ENCODE measurements at regions not wholly inside any gene's neighbourhood (a gene's known extent, or its start where the extent isn't known, plus 50 kb on each side); places are given as distances from the start of the nearest gene placed in this dataset.
"Not testable (repeated sequence)": the region's sequence is repeated elsewhere in the genome, so short reads cannot be mapped to it uniquely, and the experiment has no call there.

DNA sequence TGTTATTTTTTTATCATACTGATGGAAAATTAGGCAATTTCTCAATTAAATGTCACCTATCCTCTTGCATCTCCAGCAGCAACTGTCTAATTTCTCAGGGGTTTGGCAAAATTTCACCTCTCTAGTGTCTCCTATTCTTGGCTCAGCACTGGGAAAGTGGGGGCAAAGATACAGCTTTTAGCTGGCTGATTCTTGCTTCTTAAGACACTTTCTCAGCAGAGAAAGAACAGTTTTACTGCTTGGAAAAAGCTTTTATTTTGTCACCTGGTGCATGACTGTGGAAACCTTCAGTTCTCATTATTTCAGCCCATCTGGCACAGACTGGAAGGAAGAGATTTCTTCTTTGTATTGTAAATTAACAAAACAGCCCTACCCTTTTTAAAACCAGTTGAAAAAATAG, 283.6 kb upstream of the SGCD start:
- Histone ChIP-seq H3K9me3 (ENCODE audit: control insufficient read depth in 3 of 3, low read length in 3 of 3) (no peaks in the 10 kb centered on the region), H3K4me3 (ENCODE audit: low read length in 3 of 3) (no peak overlapping the region), H3K9ac (ENCODE audit: low read depth in 1 of 3, low read length in 3 of 3) (no peak overlapping the region), H3K36me3 (ENCODE audit: control insufficient read depth in 3 of 3, insufficient read depth in 3 of 3, low read length in 3 of 3) (no peaks in the 10 kb centered on the region), H3K27me3 (ENCODE audit: control insufficient read depth in 3 of 3, insufficient read depth in 3 of 3, low read length in 3 of 3) (no peaks in the 10 kb centered on the region), H3K27ac (ENCODE audit: low read depth, low read length) (no peak overlapping the region), H3K4me1 (ENCODE audit: control insufficient read depth in 3 of 3, insufficient read depth in 3 of 3, low read length in 3 of 3) (peaks cover 0 to 15% (median 10%) of the 10 kb centered on the region in 3 donors)

DNA sequence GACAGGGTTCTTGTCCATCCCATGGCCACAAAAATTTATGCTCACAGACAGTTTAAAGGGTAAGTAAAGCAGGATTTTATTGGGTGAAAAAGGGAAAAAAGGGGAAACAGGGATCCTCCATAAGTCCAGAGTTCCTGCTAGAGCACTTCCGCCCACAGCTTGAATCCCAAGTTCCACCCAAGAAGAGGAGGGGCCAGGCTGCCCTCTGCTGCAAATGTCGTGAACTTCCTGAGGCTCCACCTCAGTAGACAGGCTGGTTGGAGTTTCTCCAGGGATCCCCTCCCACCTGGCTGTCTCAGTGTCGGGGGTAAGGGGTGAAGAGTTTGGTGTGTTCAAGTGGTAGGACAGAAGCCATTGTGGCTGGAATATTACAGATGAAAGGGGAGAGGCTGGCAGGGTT, 275.0 kb upstream of the SGCD start:
- H3K9me3 ChIP-seq (ENCODE audit: control insufficient read depth in 3 of 3, low read length in 3 of 3) = no peaks in the 10 kb centered on the region
- H3K9ac ChIP-seq (ENCODE audit: low read depth in 1 of 3, low read length in 3 of 3) = no peak overlapping the region
- H3K27me3 ChIP-seq (ENCODE audit: control insufficient read depth in 3 of 3, insufficient read depth in 3 of 3, low read length in 3 of 3) = no peaks in the 10 kb centered on the region
- no peak overlapping the region for H3K27ac ChIP-seq (ENCODE audit: low read depth, low read length)
- no peak overlapping the region for H3K4me3 ChIP-seq (ENCODE audit: low read length in 3 of 3)
- H3K36me3 ChIP-seq (ENCODE audit: control insufficient read depth in 3 of 3, insufficient read depth in 3 of 3, low read length in 3 of 3) = no peaks in the 10 kb centered on the region
- no peaks in the 10 kb centered on the region for H3K4me1 ChIP-seq (ENCODE audit: control insufficient read depth in 3 of 3, insufficient read depth in 3 of 3, low read length in 3 of 3)

DNA sequence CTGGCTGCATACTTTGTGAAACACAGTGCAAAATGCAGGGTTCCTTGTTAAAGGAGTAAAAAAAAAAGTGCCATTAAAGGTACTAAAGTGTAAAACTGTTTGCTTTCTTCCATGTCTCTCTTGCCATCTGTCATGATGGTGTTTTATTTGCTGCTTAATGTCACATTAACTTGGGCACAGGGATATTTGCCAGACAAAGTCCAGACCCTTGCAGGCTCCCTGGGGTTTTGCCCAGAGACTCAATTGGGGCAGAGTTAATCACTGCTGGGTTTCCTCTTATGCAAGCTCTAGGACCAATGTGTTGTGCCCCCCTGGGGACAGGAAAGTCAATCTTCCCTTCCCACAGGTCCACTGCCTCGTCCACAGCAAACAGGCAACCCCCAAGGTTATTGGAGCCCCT, 274.3 kb upstream of the SGCD start:
- Histone ChIP-seq H3K36me3 (ENCODE audit: control insufficient read depth in 3 of 3, insufficient read depth in 3 of 3, low read length in 3 of 3) (no peaks in the 10 kb centered on the region), H3K9ac (ENCODE audit: low read depth in 1 of 3, low read length in 3 of 3) (no peak overlapping the region), H3K4me1 (ENCODE audit: control insufficient read depth in 3 of 3, insufficient read depth in 3 of 3, low read length in 3 of 3) (no peaks in the 10 kb centered on the region), H3K27me3 (ENCODE audit: control insufficient read depth in 3 of 3, insufficient read depth in 3 of 3, low read length in 3 of 3) (no peaks in the 10 kb centered on the region), H3K9me3 (ENCODE audit: control insufficient read depth in 3 of 3, low read length in 3 of 3) (no peaks in the 10 kb centered on the region), H3K4me3 (ENCODE audit: low read length in 3 of 3) (no peak overlapping the region), H3K27ac (ENCODE audit: low read depth, low read length) (no peak overlapping the region)

DNA sequence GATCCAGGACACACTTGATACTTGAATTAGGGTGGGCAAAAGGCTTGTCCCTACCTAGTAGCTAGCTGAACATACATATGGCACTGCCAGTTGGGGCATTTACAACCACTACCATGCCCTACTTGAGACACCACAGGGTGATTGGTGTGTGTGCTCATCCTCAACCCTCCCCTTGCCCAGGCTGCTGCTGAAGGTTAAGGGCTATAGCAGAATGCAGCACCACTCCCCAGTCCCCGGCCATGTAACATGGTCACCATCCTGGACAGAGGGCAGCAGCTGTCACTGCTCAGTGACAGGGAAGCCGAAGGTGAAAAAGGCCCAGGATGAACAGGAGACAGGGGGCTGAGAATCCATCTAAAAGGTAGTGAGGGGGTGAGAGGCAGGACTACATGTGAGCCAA, 273.9 kb upstream of the SGCD start:
- Histone ChIP-seq H3K36me3 (ENCODE audit: control insufficient read depth in 3 of 3, insufficient read depth in 3 of 3, low read length in 3 of 3) (no peaks in the 10 kb centered on the region), H3K27me3 (ENCODE audit: control insufficient read depth in 3 of 3, insufficient read depth in 3 of 3, low read length in 3 of 3) (no peaks in the 10 kb centered on the region), H3K9me3 (ENCODE audit: control insufficient read depth in 3 of 3, low read length in 3 of 3) (no peaks in the 10 kb centered on the region), H3K4me3 (ENCODE audit: low read length in 3 of 3) (no peak overlapping the region), H3K9ac (ENCODE audit: low read depth in 1 of 3, low read length in 3 of 3) (no peak overlapping the region), H3K4me1 (ENCODE audit: control insufficient read depth in 3 of 3, insufficient read depth in 3 of 3, low read length in 3 of 3) (no peaks in the 10 kb centered on the region), H3K27ac (ENCODE audit: low read depth, low read length) (no peak overlapping the region)

DNA sequence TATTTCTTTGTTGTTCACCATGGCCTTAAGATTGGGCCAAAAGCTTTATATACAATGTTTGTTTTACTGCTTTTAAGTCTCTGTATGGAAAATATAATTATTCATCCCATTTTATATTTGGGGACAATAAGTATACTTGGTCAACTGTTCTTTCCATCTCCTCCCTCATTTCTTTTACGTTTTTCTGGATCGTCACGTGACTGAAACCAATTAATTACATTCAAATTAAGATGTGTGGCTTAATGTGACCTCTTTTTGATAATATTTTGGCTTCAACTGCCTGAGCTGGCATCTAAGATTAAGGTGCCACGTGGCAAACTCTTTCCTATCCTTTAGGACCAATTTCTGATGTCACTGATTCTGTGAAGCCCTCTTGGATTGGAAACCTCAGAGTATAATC, 250.1 kb upstream of the SGCD start:
- no peaks in the 10 kb centered on the region for H3K27me3 ChIP-seq (ENCODE audit: control insufficient read depth in 3 of 3, insufficient read depth in 3 of 3, low read length in 3 of 3)
- no peak overlapping the region for H3K27ac ChIP-seq (ENCODE audit: low read depth, low read length)
- H3K9ac ChIP-seq (ENCODE audit: low read depth in 1 of 3, low read length in 3 of 3) = no peak overlapping the region
- H3K9me3 ChIP-seq (ENCODE audit: control insufficient read depth in 3 of 3, low read length in 3 of 3) = no peaks in the 10 kb centered on the region
- no peak overlapping the region for H3K4me3 ChIP-seq (ENCODE audit: low read length in 3 of 3)
- no peaks in the 10 kb centered on the region for H3K36me3 ChIP-seq (ENCODE audit: control insufficient read depth in 3 of 3, insufficient read depth in 3 of 3, low read length in 3 of 3)
- no peaks in the 10 kb centered on the region for H3K4me1 ChIP-seq (ENCODE audit: control insufficient read depth in 3 of 3, insufficient read depth in 3 of 3, low read length in 3 of 3)

DNA sequence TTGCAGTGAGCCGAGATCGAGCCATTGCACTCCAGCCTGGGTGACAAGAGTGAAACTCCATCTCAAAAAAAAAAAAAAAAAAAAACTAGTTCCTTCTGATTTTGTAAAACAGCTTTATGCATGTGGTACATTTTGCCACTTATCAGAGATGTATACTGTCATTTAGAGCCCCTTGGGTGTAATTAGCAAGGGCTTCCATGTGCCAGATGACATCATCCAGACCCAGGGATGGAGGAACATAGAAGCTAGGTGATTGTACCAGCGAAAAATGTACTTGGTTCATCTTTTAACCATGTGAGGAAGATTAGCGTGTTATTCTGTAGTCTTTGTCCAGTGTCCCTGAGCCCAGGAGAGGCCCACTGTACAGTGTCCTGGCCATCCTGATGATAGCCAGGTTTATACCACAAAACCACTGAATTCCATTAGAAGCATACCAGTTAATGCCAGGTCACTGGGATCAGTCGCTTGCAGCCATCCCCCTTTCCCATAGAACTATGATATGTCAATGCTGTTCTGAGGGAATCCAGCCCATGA, 239.3 kb upstream of the SGCD start:
- no peak overlapping the region for H3K4me3 ChIP-seq (ENCODE audit: low read length in 3 of 3)
- no peak overlapping the region for H3K27ac ChIP-seq (ENCODE audit: low read depth, low read length)
- H3K9ac ChIP-seq (ENCODE audit: low read depth in 1 of 3, low read length in 3 of 3) = no peak overlapping the region
- H3K36me3 ChIP-seq (ENCODE audit: control insufficient read depth in 3 of 3, insufficient read depth in 3 of 3, low read length in 3 of 3) = no peaks in the 10 kb centered on the region
- no peaks in the 10 kb centered on the region for H3K27me3 ChIP-seq (ENCODE audit: control insufficient read depth in 3 of 3, insufficient read depth in 3 of 3, low read length in 3 of 3)
- no peaks in the 10 kb centered on the region for H3K9me3 ChIP-seq (ENCODE audit: control insufficient read depth in 3 of 3, low read length in 3 of 3)
- no peaks in the 10 kb centered on the region for H3K4me1 ChIP-seq (ENCODE audit: control insufficient read depth in 3 of 3, insufficient read depth in 3 of 3, low read length in 3 of 3)

DNA sequence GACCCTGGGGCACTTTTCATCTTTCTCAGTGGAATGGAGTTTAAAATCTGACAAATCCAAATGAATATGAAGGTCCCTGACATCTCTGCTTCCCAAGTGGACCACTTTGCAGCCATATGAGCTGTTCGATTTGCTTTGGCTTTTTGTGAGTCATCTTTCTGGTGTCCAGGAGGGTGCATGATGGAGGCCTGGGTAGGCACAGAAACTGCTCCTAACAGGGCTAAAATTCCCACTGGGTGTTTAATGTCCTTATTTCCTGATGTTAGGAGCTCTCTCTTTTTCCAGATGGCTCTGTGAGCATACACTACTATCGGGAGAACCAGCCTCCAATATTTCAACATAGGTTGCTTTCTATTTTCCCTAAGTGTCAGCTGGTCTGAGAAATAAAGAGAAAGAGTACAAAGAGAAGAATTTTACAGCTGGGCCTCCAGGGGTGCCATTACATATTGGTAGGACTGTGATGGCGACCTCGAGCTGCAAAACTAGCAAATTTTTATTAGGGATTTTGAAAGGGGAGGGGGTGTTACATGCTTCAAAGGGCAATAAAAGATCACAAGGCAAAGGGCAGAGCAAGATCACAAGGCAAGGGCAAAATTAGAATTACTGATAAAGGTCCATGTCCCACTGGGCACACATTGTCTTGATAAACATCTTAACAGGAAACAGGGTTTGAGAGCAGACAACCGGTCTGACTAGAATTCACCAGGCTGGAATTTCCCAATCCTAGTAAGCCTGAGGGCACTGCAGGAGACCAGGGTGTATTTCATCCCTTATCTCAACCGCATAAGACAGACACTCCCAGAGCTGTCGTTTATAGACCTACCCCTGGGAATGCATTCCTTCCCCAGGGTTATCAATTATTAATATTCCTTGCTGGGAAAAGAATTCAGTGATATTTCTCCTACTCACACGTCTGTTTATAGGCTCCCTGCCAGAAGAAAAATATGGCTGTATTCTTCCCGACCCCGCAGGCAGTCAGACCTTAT, 236.7 kb upstream of the SGCD start:
- H3K4me3 ChIP-seq (ENCODE audit: low read length in 3 of 3); H3K9ac ChIP-seq (ENCODE audit: low read depth in 1 of 3, low read length in 3 of 3); H3K36me3 ChIP-seq (ENCODE audit: control insufficient read depth in 3 of 3, insufficient read depth in 3 of 3, low read length in 3 of 3); H3K9me3 ChIP-seq (ENCODE audit: control insufficient read depth in 3 of 3, low read length in 3 of 3); H3K27ac ChIP-seq (ENCODE audit: low read depth, low read length); H3K27me3 ChIP-seq (ENCODE audit: control insufficient read depth in 3 of 3, insufficient read depth in 3 of 3, low read length in 3 of 3); H3K4me1 ChIP-seq (ENCODE audit: control insufficient read depth in 3 of 3, insufficient read depth in 3 of 3, low read length in 3 of 3): not testable (repeated sequence)

DNA sequence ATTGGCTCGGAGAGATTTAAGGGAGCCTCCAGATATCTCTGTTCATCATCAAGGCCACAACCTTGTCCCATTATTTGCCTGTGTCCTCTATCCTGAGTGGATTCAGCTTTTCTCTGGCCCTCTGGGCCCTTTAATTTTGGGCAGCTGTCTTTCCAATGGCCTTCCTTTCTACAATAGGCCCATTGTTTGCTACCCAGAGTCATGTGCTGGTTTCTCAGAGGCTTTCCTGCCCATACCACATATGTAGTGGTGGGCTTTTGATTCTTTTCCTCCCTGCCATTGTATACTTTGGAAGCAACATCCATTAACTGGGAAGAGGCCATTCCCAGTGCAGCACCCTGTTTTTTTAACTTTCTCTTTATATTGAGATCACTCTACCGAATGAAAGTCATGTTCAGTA, 233.9 kb upstream of the SGCD start:
- peaks cover 0 to 9% (median 8%) of the 10 kb centered on the region in 3 donors for H3K4me1 ChIP-seq (ENCODE audit: control insufficient read depth in 3 of 3, insufficient read depth in 3 of 3, low read length in 3 of 3)
- no peaks in the 10 kb centered on the region for H3K9me3 ChIP-seq (ENCODE audit: control insufficient read depth in 3 of 3, low read length in 3 of 3)
- no peaks in the 10 kb centered on the region for H3K27me3 ChIP-seq (ENCODE audit: control insufficient read depth in 3 of 3, insufficient read depth in 3 of 3, low read length in 3 of 3)
- H3K36me3 ChIP-seq (ENCODE audit: control insufficient read depth in 3 of 3, insufficient read depth in 3 of 3, low read length in 3 of 3) = no peaks in the 10 kb centered on the region
- H3K27ac ChIP-seq (ENCODE audit: low read depth, low read length) = no peak overlapping the region
- no peak overlapping the region for H3K4me3 ChIP-seq (ENCODE audit: low read length in 3 of 3)
- H3K9ac ChIP-seq (ENCODE audit: low read depth in 1 of 3, low read length in 3 of 3) = no peak overlapping the region

DNA sequence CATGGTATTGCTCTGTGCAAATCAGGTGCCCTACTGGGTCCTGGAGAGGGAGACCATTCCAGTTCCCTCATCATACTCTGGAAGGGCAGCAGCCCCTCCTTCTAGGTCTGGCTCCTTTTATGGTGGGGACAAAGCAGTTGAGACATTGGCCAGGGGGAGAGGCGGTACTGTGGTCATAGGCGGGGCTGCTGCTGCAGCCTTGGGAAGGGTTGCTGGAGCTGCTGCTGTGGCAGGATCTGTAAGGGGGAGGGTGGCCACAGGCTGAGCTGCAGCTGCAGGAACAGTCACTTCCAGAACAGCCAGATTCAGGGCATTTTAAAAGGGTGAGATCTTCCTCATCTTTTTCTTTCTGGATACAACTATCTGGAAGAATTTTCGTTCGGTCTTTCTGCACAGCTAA, 233.0 kb upstream of the SGCD start:
- no peak overlapping the region for H3K27ac ChIP-seq (ENCODE audit: low read depth, low read length)
- H3K27me3 ChIP-seq (ENCODE audit: control insufficient read depth in 3 of 3, insufficient read depth in 3 of 3, low read length in 3 of 3) = no peaks in the 10 kb centered on the region
- H3K4me3 ChIP-seq (ENCODE audit: low read length in 3 of 3) = no peak overlapping the region
- H3K4me1 ChIP-seq (ENCODE audit: control insufficient read depth in 3 of 3, insufficient read depth in 3 of 3, low read length in 3 of 3) = peaks cover 0 to 9% (median 8%) of the 10 kb centered on the region in 3 donors
- no peak overlapping the region for H3K9ac ChIP-seq (ENCODE audit: low read depth in 1 of 3, low read length in 3 of 3)
- no peaks in the 10 kb centered on the region for H3K36me3 ChIP-seq (ENCODE audit: control insufficient read depth in 3 of 3, insufficient read depth in 3 of 3, low read length in 3 of 3)
- no peaks in the 10 kb centered on the region for H3K9me3 ChIP-seq (ENCODE audit: control insufficient read depth in 3 of 3, low read length in 3 of 3)

DNA sequence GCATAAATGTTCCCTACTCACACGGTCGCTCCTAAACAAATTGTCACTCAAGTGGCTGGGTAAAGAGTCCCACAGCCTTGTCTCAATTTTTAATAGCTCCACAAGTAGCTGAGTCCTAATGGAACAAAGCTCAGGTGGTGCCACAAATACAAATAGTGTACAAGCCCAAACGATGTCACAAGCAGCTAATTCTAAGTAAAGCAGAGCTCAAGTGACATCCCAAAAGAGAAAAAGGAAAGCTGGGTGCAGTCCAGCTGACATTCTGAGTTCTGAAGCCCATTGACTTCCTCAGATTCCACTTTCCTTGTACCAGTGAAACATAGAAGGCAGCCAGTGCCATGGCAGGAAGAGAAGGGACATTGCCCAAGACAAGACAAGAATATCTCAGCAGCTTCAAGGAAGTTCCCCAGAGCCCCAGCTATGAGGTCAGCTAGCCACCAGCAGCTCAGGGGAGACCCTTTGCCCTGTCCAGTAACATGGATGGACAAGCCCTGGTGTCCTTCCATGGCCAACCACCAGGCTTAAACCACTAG, 231.2 kb upstream of the SGCD start:
- H3K4me1 ChIP-seq (ENCODE audit: control insufficient read depth in 3 of 3, insufficient read depth in 3 of 3, low read length in 3 of 3) = peaks cover 0 to 9% (median 8%) of the 10 kb centered on the region in 3 donors
- H3K36me3 ChIP-seq (ENCODE audit: control insufficient read depth in 3 of 3, insufficient read depth in 3 of 3, low read length in 3 of 3) = no peaks in the 10 kb centered on the region
- H3K4me3 ChIP-seq (ENCODE audit: low read length in 3 of 3) = no peak overlapping the region
- H3K9me3 ChIP-seq (ENCODE audit: control insufficient read depth in 3 of 3, low read length in 3 of 3) = no peaks in the 10 kb centered on the region
- no peaks in the 10 kb centered on the region for H3K27me3 ChIP-seq (ENCODE audit: control insufficient read depth in 3 of 3, insufficient read depth in 3 of 3, low read length in 3 of 3)
- no peak overlapping the region for H3K27ac ChIP-seq (ENCODE audit: low read depth, low read length)
- no peak overlapping the region for H3K9ac ChIP-seq (ENCODE audit: low read depth in 1 of 3, low read length in 3 of 3)

Measured in skeletal muscle tissue (tissue), 3 donors.